ENCODE measurements at regions not wholly inside any gene's neighbourhood (a gene's known extent, or its start where the extent isn't known, plus 50 kb on each side); places are given as distances from the start of the nearest gene placed in this dataset.

- TF ChIP-seq CTCF (IDR thresholded peaks at IDR 0.05), result no peak
- ATAC-seq (no peak), FAIRE-seq (no peak), DNase-seq (no peak)
- no peaks in the 10 kb centered on the region for H3K27me3 ChIP-seq
- intact Hi-C loops (cut with DNase I), result loop anchor here in 1 of 3 donors (10.0 kb wide), 1 partner anchor 205 kb away; no protein-coding TSS in a partner anchor
- no peak overlapping the region for H3K4me3 ChIP-seq
- H3K27ac ChIP-seq, result no peak overlapping the region
- H3K9me3 ChIP-seq, result no peaks in the 10 kb centered on the region
- H3K4me1 ChIP-seq, result no peaks in the 10 kb centered on the region
- H3K36me3 ChIP-seq, result no peaks in the 10 kb centered on the region
- 77 to 87% methylated on average over 4 of the region's 4 CpGs for WGBS, 2 donors
Observed at GRCh38 chr2:128530025-128530573, 211.4 kb upstream of the HS6ST1 start.

GRCh38 chr2:128531856-128532255 lies 213.2 kb upstream of the HS6ST1 start:
- Histone ChIP-seq H3K27me3 (no peaks in the 10 kb centered on the region), H3K4me3 (no peak overlapping the region), H3K27ac (no peak overlapping the region), H3K9me3 (no peaks in the 10 kb centered on the region), H3K4me1 (no peaks in the 10 kb centered on the region), H3K36me3 (no peaks in the 10 kb centered on the region)
- TF ChIP-seq CTCF (IDR thresholded peaks at IDR 0.05), result no peak
- DNase-seq (no peak), FAIRE-seq (peak; percentile 9), ATAC-seq (peak in 2 of 4 donors; percentile 33 to 41)
- intact Hi-C loops (cut with DNase I), result loop anchor here in 1 of 3 donors (10.0 kb wide), 1 partner anchor 207 kb away; no protein-coding TSS in a partner anchor

DNA sequence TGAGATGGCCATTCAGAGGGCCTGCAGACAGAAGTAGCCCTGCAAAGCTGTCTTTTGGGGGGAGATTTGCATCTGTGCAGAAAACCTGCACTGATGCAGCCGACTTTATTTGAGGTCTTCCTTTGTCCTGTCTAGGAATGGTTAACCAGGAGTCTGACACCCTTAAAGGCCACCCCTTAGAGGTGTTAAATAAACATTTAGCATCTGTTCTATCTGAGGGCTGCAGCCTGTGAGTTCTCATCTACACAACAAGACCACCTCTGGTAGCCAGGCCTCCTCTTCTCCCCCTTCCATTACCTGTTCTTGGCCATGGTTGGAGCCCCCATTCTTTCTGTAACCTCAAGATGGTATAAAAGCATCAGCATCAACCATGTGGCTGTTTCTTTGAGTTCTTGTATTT lies 214.4 kb upstream of the HS6ST1 start:
- intact Hi-C loops (cut with DNase I), result loop anchor here in 1 of 3 donors (10.0 kb wide), 1 partner anchor 208 kb away; no protein-coding TSS in a partner anchor
- Histone ChIP-seq H3K4me1 (no peaks in the 10 kb centered on the region), H3K9me3 (no peaks in the 10 kb centered on the region), H3K4me3 (no peak overlapping the region), H3K36me3 (no peaks in the 10 kb centered on the region), H3K27me3 (no peaks in the 10 kb centered on the region), H3K27ac (no peak overlapping the region)
- ATAC-seq, result no peak
- 20 to 39% methylated on average over 1 of the region's 1 CpG for WGBS, 2 donors
- no peak for TF ChIP-seq CTCF (IDR thresholded peaks at IDR 0.05)
- DNase-seq, result no peak
- no peak for FAIRE-seq

- H3K9me3 ChIP-seq, result no peaks in the 10 kb centered on the region
- ATAC-seq (peak in 2 of 4 donors; percentile 64 to 76), DNase-seq (no peak), FAIRE-seq (no peak)
- H3K27me3 ChIP-seq, result no peaks in the 10 kb centered on the region
- WGBS, 2 donors, result 43 to 46% methylated on average over 4 of the region's 4 CpGs
- H3K27ac ChIP-seq, result peak overlapping the region in 1 of 4 donors; percentile 25
- H3K4me3 ChIP-seq, result no peak overlapping the region
- TF ChIP-seq CTCF (IDR thresholded peaks at IDR 0.05), result no peak
- no peaks in the 10 kb centered on the region for H3K36me3 ChIP-seq
- intact Hi-C loops (cut with DNase I), result loop anchor here in 1 of 3 donors (10.0 kb wide), 1 partner anchor 210 kb away; no protein-coding TSS in a partner anchor
- no peaks in the 10 kb centered on the region for H3K4me1 ChIP-seq
Observed at GRCh38 chr2:128534688-128535392, 216.2 kb upstream of the HS6ST1 start.

GRCh38 chr2:128535953-128536352 lies 217.3 kb upstream of the HS6ST1 start:
- Histone ChIP-seq H3K27ac (no peak overlapping the region), H3K9me3 (no peaks in the 10 kb centered on the region), H3K4me1 (no peaks in the 10 kb centered on the region), H3K36me3 (no peaks in the 10 kb centered on the region), H3K27me3 (no peaks in the 10 kb centered on the region), H3K4me3 (no peak overlapping the region)
- WGBS, 2 donors, result 88 to 89% methylated on average over 8 of the region's 8 CpGs
- FAIRE-seq (no peak), DNase-seq (no peak), ATAC-seq (peak in 2 of 4 donors; percentile 59 to 61)
- intact Hi-C loops (cut with DNase I), result loop anchor here in 1 of 3 donors (10.0 kb wide), 1 partner anchor 211 kb away; no protein-coding TSS in a partner anchor
- no peak for TF ChIP-seq CTCF (IDR thresholded peaks at IDR 0.05)

Measured in pancreas (tissue), 10 donors.